Vagina (tissue), 2 donors: ENCODE measurements at regions not wholly inside any gene's neighbourhood (a gene's known extent, or its start where the extent isn't known, plus 50 kb on each side); places are given as distances from the start of the nearest gene placed in this dataset.

Experiments
- POLR2A ChIP-seq, 2 donors: fragments of 450-650 bp; IDR thresholded peaks; one replicate each; pipeline ENCODE4 v1.6.1; 2017; ENCODE audit warnings: antibody characterized with exemption in 2 of 2, mild to moderate bottlenecking in 2 of 2, moderate library complexity in 2 of 2
- POLR2AphosphoS5 ChIP-seq, 2 donors: sonication (generic); formaldehyde crosslinking; IDR thresholded peaks; one replicate each; pipeline ENCODE4 v1.9.0; 2017; ENCODE audit warnings: antibody characterized with exemption in 2 of 2, mild to moderate bottlenecking in 2 of 2, low read depth in 1 of 2; ENCODE audit not compliant: insufficient read depth in 1 of 2
- TF ChIP-seq, protein P1 (sequence below), 3 experiments: fragments of 450-650 bp in 2 of 3; fragments of 200-600 bp in 1 of 3; sonication (generic) in 1 of 3; IDR thresholded peaks; one replicate each; pipeline ENCODE4 v1.5.1; 2017 to 2019; ENCODE audit warnings: antibody characterized with exemption in 3 of 3, mild to moderate bottlenecking in 2 of 3, moderate library complexity in 2 of 3

DNA sequence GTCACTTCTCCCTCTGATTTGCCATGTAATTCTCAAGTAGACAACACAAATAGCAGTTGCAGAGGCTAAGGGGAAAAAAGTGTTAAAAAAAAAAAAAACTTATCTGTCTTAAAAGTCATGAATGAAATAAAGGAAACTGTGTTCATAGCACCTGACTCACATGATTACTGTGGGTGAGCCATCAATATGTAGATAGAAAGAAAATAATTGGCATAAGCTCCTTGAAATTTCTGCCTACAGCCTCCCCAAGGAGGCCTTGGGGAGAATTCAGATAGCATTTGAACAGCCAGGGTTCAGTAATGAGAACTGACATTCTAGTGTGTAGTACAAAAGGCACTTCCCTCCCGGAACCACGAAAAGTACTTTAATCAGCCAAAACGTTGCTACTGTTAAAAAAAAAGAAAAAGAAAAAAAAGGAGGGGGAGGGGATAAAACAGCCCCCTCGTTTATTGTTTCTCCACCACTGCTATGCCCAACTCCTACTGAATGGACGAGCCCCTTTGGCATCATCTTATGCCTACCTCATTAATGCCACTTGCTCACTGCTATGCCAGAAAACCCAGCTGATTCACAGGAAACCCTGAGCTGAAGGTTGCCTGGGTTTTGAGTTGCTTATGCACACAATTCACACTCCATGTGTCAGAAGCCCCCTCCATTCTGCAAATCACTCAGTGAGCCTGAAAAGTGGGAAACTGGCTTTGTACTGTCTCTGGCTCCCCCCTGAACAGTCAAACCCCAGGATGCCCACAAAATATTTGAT lies 65.5 kb upstream of the KLF7 start:
- TF ChIP-seq POLR2AphosphoS5 (IDR thresholded peaks at IDR 0.05; ENCODE audit: insufficient read depth in 1 of 2, low read depth in 1 of 2) (no peak), POLR2A (IDR thresholded peaks at IDR 0.05) (no peak)
- TF ChIP-seq, protein P1, sequence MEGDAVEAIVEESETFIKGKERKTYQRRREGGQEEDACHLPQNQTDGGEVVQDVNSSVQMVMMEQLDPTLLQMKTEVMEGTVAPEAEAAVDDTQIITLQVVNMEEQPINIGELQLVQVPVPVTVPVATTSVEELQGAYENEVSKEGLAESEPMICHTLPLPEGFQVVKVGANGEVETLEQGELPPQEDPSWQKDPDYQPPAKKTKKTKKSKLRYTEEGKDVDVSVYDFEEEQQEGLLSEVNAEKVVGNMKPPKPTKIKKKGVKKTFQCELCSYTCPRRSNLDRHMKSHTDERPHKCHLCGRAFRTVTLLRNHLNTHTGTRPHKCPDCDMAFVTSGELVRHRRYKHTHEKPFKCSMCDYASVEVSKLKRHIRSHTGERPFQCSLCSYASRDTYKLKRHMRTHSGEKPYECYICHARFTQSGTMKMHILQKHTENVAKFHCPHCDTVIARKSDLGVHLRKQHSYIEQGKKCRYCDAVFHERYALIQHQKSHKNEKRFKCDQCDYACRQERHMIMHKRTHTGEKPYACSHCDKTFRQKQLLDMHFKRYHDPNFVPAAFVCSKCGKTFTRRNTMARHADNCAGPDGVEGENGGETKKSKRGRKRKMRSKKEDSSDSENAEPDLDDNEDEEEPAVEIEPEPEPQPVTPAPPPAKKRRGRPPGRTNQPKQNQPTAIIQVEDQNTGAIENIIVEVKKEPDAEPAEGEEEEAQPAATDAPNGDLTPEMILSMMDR (IDR thresholded peaks at IDR 0.05) = no peak
